PC-9 (cell line): ENCODE measurements at regions not wholly inside any gene's neighbourhood (a gene's known extent, or its start where the extent isn't known, plus 50 kb on each side); places are given as distances from the start of the nearest gene placed in this dataset.

Source experiments
- CTCF ChIP-seq: fragments of 200-600 bp; sonication (generic); conservative IDR thresholded peaks from 2 replicates; pipeline ENCODE4 v1.6.1; 2017; ENCODE audit warnings: mixed run types, antibody characterized with exemption, mild to moderate bottlenecking, moderate library complexity
- EZH2 ChIP-seq: fragments of 200-600 bp; sonication (generic); IDR thresholded peaks from 2 replicates; pipeline ENCODE4 v1.8.0; 2017; ENCODE audit warnings: antibody characterized with exemption, low read depth

GRCh38 chr3:95522449-95522848, 1291.9 kb upstream of the EPHA6 start:
- no peak for TF ChIP-seq CTCF
- TF ChIP-seq EZH2: no peak
